ENCODE measurements at regions not wholly inside any gene's neighbourhood (a gene's known extent, or its start where the extent isn't known, plus 50 kb on each side); places are given as distances from the start of the nearest gene placed in this dataset.
A peak's percentile ranks its signal among the peaks of the same experiment; 100 is the strongest.
"Not testable (repeated sequence)": the region's sequence is repeated elsewhere in the genome, so short reads cannot be mapped to it uniquely, and the experiment has no call there.

DNA sequence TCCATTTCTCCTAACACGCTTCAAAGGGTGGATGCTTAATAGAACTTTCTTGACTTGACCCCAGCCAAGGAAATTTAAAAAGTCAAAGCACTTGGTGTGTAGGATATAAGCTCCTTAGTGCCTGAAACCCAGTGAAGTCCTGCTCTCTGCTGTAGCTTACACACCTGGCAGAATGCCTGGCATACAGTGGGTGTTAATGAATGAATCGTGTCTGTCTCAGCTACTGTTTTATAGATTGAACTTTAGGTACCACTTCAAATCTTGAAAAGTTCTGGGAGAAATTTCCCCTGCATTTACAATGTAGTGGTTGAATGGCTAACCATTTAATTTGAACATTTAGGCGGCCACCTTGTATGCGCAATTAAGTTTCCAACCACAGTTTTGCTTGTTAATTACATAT is 70.5 kb upstream of the ZNF217 start:
- DNase-seq (ENCODE audit: low spot score) = no peak

- not testable (repeated sequence) for DNase-seq (ENCODE audit: low spot score)
Measured at GRCh38 chr20:53663521-53663920, 69.9 kb upstream of the ZNF217 start.

GRCh38 chr20:53662595-53662994 is 69.0 kb upstream of the ZNF217 start:
- no peak for DNase-seq (ENCODE audit: low spot score)

DNA sequence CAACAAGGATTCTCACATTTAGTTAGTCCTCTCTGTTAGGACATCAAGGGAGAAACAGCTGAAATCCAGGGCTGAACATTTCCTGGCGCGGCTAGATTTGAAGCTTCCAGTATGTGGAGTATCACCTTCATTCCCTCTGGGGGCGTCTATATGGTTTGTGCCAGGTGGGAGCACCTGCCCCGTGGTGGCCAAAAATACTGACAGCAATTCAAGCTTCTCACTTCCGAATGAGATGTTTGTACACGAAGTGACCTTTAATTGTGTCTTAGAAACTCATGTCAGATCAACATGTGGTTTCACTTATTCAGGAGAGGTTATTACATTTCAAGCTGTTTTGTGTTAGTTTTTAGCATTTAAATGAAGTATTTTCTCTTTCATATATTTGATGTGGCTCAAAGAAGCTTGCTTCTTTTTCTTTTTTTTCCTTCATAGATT is 67.3 kb upstream of the ZNF217 start:
- DNase-seq (ENCODE audit: low spot score) = no peak

GRCh38 chr20:53660078-53660909 is 66.7 kb upstream of the ZNF217 start:
- no peak for DNase-seq (ENCODE audit: low spot score)

DNA sequence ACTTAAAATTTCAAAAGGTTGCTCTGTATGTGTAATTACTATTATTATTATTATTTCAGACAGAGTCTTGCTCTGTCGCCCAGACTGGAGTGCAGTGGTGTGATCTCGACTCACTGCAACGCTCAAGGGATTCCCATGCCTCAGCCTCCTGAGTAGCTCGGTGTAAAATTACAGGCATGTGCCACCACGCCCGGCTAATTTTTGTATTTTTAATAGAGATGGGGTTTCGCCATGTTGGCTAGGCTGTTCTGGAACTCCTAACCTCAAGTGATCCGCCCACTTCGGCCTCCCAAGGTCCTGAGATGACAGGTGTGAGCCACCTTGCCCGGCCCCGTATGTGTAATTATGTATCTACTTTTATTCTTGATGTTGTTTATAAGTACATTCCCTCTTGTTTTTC is 65.3 kb upstream of the ZNF217 start:
- no peak for DNase-seq (ENCODE audit: low spot score)

DNA sequence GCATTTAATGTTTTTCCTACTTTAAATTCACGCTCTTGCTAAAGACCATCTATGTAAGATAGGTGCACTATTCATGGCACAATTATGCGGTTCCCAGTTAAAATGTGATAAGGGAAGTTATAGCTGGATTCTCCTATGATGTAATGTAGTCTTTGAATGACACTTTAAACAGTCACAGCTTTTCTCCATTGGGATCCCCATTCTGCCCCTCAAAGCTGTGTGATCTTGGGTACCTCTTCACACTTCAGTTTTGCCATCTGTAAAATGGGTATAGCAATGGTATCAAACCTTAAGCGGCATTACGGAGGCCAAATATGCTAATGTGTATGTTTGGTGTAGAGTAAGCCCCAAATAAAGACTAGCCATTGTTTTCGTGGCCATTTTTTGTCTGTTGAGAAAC is 64.7 kb upstream of the ZNF217 start:
- no peak for DNase-seq (ENCODE audit: low spot score)

GRCh38 chr20:53657732-53658131 is 64.1 kb upstream of the ZNF217 start:
- no peak for DNase-seq (ENCODE audit: low spot score)

GRCh38 chr20:53657279-53657678 is 63.6 kb upstream of the ZNF217 start:
- DNase-seq (ENCODE audit: low spot score) = no peak

DNA sequence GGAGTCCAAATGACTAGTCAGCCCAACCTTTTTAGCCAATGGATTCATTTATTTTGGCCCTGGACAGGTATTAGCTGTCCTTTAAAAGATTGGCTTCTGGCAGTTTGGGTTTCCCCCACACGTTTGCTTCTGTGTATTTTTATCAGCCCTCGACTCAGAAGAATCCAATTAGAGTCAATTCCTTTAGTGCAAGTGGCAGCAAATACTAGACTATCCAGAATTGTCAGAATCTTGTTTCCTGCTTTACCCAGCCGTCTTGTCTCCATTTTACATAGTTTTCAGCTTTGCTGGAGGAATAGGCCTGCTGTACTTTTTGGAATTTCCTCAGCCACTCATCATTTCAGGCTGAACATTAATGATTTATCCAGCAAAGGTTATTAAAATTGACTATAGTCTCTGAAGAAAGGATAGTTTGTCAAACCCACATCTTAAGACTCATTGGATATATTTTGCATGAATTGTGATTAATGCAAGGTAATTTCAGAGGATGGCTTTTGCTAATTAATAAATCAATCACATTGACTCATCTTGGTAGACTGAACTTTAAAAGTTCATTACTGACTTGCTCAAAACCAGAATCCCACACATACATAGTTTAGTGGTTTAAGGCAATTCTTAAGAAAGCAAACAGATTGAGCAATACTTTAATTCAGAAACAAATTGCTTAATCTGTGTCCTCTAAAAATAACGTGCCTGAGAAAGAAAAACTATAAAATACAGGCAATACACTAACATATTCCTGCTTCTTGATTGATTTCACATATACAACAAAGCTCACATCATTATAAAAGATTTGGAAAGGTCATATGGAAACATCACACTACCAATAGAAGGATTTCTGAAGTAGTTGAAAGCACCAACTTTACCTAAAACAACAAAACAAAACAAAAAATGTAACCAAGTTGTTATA is 62.9 kb upstream of the ZNF217 start:
- no peak for DNase-seq (ENCODE audit: low spot score)

DNA sequence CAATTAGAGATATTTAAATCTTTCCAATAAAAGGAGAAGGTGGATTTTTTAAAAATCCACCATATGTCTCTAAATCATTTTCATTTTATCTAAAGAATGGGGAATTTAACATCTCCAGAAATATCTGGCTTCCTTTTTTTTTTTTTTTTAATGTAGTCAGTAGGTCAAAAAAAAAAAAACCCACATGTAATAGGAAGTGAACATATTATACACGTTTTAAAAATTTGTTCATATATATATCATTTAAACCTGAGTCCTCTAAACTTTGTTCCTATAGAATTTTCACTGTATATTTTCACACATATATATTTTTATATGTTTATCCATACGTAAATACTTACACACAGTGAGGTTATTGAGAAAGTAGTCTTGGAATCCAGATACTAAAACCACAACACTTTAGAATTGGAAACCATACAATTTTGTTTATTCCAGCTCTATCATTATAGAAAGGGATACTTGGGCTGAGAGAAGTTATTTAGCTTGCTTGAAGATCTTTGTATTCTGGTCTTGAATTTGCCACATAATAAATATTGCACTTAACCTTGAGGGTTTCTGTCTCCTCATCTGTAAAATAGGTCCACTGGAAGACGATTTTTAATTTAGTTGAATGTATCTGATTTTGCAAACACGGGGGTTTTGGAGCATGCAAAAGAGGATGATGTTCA is 62.1 kb upstream of the ZNF217 start:
- no peak for DNase-seq (ENCODE audit: low spot score)

- peak; percentile 70 for DNase-seq (ENCODE audit: low spot score)
Measured at GRCh38 chr20:53654932-53655624, 61.4 kb upstream of the ZNF217 start.

- not testable (repeated sequence) for DNase-seq (ENCODE audit: low spot score)
Measured at GRCh38 chr20:53654521-53654920, 60.9 kb upstream of the ZNF217 start.

DNA sequence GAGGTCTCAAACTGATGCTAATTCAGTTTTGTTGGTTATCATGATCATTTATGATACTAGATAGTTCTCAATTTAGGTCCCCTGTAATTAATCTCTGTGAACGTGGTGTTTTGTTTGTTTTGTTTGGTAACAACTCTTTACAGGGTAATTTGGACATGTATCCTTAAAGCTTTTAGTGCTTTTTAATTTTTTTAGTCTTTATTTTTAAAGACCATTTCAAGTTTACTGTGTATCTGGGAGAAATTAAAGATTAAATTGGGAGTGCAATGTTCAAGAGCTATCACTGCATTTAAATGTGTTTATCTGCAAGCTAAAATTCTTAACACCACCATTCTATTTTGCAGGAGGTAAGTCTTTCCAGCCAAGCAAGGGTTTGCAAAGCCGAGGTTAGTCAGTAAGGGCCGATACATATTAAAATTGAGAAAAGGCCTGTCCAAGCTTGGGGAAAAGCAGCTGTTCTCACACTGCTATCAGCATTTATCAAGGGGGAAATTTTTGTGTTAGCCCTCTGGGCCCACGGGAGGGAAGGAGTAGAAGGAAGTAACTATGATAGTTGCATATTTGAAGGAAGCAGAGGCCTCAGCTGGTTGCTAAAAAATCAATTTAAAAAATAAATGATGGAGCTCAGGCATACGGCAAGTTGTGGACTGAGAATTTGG is 59.3 kb upstream of the ZNF217 start:
- no peak for DNase-seq (ENCODE audit: low spot score)

GRCh38 chr20:53652090-53652858 is 58.6 kb upstream of the ZNF217 start:
- peak; percentile 66 for DNase-seq (ENCODE audit: low spot score)

DNA sequence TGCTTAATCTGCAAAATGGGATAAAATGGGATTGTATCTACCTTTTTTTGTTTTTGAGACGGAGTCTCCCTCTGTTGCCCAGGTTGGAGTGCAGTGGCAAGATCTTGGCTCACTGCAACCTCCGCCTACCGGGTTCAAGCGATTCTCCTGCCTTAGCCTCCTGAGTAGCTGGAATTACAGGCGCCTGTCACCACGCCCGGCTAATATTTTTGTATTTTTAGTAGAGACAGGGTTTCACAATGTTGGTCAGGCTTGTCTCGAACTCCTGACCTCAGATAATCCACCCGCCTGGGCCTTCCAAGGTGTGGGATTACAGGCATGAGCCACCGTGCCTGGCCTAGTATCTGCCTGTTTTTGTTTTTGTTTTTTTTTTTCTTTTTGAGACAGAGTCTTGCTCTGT is 55.9 kb upstream of the ZNF217 start:
- not testable (repeated sequence) for DNase-seq (ENCODE audit: low spot score)

DNA sequence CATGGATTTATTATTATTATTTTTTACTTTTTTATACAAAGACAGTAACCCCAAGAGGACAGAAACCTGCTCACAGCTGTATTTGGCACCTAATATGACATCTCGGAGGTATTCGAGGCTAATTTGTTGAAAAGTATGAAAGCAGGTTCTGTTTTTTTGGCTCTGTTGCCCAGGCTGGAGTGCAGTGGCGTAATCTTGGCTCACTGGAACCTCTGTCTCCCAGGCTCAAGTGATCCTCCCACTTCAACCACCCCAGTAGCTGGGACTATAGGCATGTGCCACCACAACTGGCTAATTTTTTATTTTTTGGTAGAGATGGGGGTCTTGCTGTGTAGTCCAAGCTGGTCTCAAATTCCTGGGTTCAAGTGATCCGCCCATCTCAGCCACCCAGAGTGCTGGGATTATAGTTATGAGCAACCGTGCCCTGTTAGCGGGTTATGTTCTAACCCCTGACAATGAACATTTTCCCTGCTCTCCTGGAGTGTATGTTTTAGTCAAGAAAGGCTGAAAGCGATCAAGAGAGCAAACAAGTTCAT is 53.7 kb upstream of the ZNF217 start:
- no peak for DNase-seq (ENCODE audit: low spot score)

- DNase-seq (ENCODE audit: low spot score) = no peak
Measured at GRCh38 chr20:53646550-53646949, 52.9 kb upstream of the ZNF217 start.

DNA sequence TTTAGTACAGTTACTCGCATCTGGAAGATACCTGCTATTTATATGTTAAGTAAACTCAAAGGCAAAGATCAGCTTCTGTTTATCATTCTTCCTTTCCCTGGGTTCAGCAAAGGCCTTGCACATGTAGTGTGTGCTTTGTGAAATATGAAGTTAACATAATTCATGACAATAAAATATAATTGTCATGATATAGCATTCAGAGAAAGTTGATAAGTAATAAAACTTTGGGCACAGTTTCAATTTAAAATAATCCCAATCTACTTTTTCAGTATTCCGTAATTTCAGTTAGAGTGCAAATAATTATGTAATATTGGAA is 51.9 kb upstream of the ZNF217 start:
- DNase-seq (ENCODE audit: low spot score) = no peak

DNA sequence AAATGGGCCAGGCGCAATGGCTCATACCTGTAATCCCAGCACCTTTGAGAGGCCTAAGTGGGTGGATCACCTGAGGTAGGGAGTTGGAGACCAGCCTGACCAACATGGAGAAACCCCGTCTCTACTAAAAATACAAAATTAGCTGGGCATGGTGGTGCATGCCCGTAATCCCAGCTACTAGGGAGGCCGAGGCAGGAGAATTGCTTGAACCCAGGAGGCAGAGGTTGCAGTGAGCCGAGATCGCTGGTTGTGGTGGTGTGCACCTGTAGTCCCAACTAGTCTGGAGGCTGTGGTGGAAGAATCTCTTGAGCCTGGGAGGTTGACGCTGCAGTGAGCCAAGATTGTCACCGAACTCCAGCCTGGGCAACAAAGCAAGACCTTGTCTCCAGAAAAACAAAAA is 50.5 kb upstream of the ZNF217 start:
- DNase-seq (ENCODE audit: low spot score) = not testable (repeated sequence)
